GM23338 (cell line): ENCODE measurements at regions not wholly inside any gene's neighbourhood (a gene's known extent, or its start where the extent isn't known, plus 50 kb on each side); places are given as distances from the start of the nearest gene placed in this dataset.

Source experiments
- ATAC-seq: fragments of 200-7000 bp; cut with Tn5 transposase; 3 replicates; pipeline ENCODE4 v1.9.1; 2020
- DNase-seq: peaks from one replicate; pipeline ENCODE4 v3.0.0-alpha.2; 2015; ENCODE audit warnings: low spot score
- H2AFZ ChIP-seq: fragments of 200-600 bp; sonication (generic); 2 replicates; pipeline ENCODE4 v1.8.0; 2016; ENCODE audit warnings: antibody characterized with exemption, mild to moderate bottlenecking, moderate library complexity
- H3F3A ChIP-seq: fragments of 200-600 bp; sonication (generic); replicated peaks from 2 replicates; pipeline ENCODE4 v1.8.0; 2017; ENCODE audit warnings: antibody characterized with exemption, mixed run types, low read depth
- H3K27ac ChIP-seq: fragments of 200-600 bp; sonication (generic); 2 replicates; pipeline ENCODE4 v1.6.1; 2016; ENCODE audit warnings: low read depth
- H3K27me3 ChIP-seq: fragments of 200-600 bp; sonication (generic); 2 replicates; pipeline ENCODE4 v1.8.0; 2016; ENCODE audit warnings: mild to moderate bottlenecking, mixed run types, moderate library complexity; ENCODE audit not compliant: insufficient read depth
- H3K36me3 ChIP-seq: fragments of 200-600 bp; sonication (generic); 2 replicates; pipeline ENCODE4 v1.8.0; 2016; ENCODE audit warnings: mild to moderate bottlenecking; ENCODE audit not compliant: insufficient read depth
- H3K4me1 ChIP-seq: fragments of 200-600 bp; sonication (generic); 2 replicates; pipeline ENCODE4 v1.8.0; 2016; ENCODE audit warnings: mild to moderate bottlenecking, moderate library complexity; ENCODE audit not compliant: insufficient read depth
- H3K4me2 ChIP-seq: fragments of 200-600 bp; sonication (generic); 2 replicates; pipeline ENCODE4 v1.7.1; 2017; ENCODE audit warnings: mixed run types
- H3K4me3 ChIP-seq: fragments of 200-600 bp; sonication (generic); 2 replicates; pipeline ENCODE4 v1.6.1; 2016; ENCODE audit warnings: mixed run types
- H3K79me2 ChIP-seq: fragments of 200-600 bp; sonication (generic); replicated peaks from 2 replicates; pipeline ENCODE4 v1.8.0; 2017; ENCODE audit warnings: mild to moderate bottlenecking; ENCODE audit not compliant: insufficient read depth
- H3K9me2 ChIP-seq: fragments of 200-600 bp; sonication (generic); 2 replicates; pipeline ENCODE4 v1.8.0; 2017; ENCODE audit not compliant: insufficient read depth
- H4K20me1 ChIP-seq: fragments of 200-600 bp; sonication (generic); replicated peaks from 2 replicates; pipeline ENCODE4 v1.8.0; 2017; ENCODE audit warnings: mild to moderate bottlenecking; ENCODE audit not compliant: insufficient read depth
- H3K27ac Mint-ChIP-seq: 2 replicates; pipeline ENCODE4 v1.8.0; 2020; ENCODE audit warnings: inconsistent platforms, mild to moderate bottlenecking, moderate library complexity, mixed read lengths
- H3K27me3 Mint-ChIP-seq: 3 replicates; pipeline ENCODE4 v1.8.0; 2022; ENCODE audit warnings: low read depth, mild to moderate bottlenecking, moderate library complexity, mixed read lengths, inconsistent platforms; ENCODE audit not compliant: insufficient read depth, poor library complexity
- H3K36me3 Mint-ChIP-seq: 3 replicates; pipeline ENCODE4 v1.8.0; 2021; ENCODE audit warnings: low read depth, mild to moderate bottlenecking, inconsistent platforms, moderate library complexity, mixed read lengths
- H3K4me1 Mint-ChIP-seq: 3 replicates; pipeline ENCODE4 v1.8.0; 2020; ENCODE audit warnings: mild to moderate bottlenecking, inconsistent platforms, mixed read lengths
- H3K4me3 Mint-ChIP-seq: 3 replicates; pipeline ENCODE4 v1.8.0; 2021; ENCODE audit warnings: moderate library complexity, mild to moderate bottlenecking, inconsistent platforms, mixed read lengths
- H3K9me3 Mint-ChIP-seq: 3 replicates; pipeline ENCODE4 v1.8.0; 2020; ENCODE audit warnings: moderate library complexity, mild to moderate bottlenecking, inconsistent platforms, mixed read lengths
- CREB1 ChIP-seq: fragments of 250-450 bp; sonication (Bioruptor Pico); IDR thresholded peaks from 2 replicates; pipeline ENCODE4 v1.5.0; 2020; ENCODE audit warnings: low read depth, mild to moderate bottlenecking, moderate library complexity
- CTCF ChIP-seq, 2 experiments: fragments of 200-600 bp in 1 of 2; sonication (generic) in 1 of 2; conservative IDR thresholded peaks; 2 replicates each; pipeline versions ENCODE4 v1.5.1 to v1.6.1; 2016 to 2017; ENCODE audit warnings: antibody characterized with exemption in 2 of 2, low read depth in 2 of 2, mild to moderate bottlenecking in 2 of 2, moderate library complexity in 1 of 2
- ETS1 ChIP-seq: IDR thresholded peaks from 2 replicates; pipeline ENCODE4 v1.6.1; 2016; ENCODE audit warnings: antibody characterized with exemption
- EZH2 ChIP-seq: fragments of 200-600 bp; sonication (generic); IDR thresholded peaks from one replicate; pipeline ENCODE4 v1.8.0; 2017; ENCODE audit warnings: antibody characterized with exemption, mild to moderate bottlenecking, low read depth; ENCODE audit not compliant: unreplicated experiment
- EZH2phosphoT487 ChIP-seq: fragments of 200-600 bp; sonication (generic); IDR thresholded peaks from one replicate; pipeline ENCODE4 v1.8.1; 2018; ENCODE audit warnings: antibody characterized with exemption; ENCODE audit not compliant: unreplicated experiment
- JUNB ChIP-seq: IDR thresholded peaks from one replicate; pipeline ENCODE4 v1.6.1; 2016; ENCODE audit warnings: antibody characterized with exemption; ENCODE audit not compliant: unreplicated experiment
- NANOG ChIP-seq: IDR thresholded peaks from 2 replicates; pipeline ENCODE4 v1.6.1; 2016; ENCODE audit warnings: antibody characterized with exemption, borderline replicate concordance
- POLR2AphosphoS5 ChIP-seq: IDR thresholded peaks from 2 replicates; pipeline ENCODE4 v1.6.1; 2016; ENCODE audit warnings: antibody characterized with exemption, low read depth
- REST ChIP-seq: IDR thresholded peaks from one replicate; pipeline ENCODE4 v1.6.1; 2018; ENCODE audit warnings: antibody characterized with exemption; ENCODE audit not compliant: unreplicated experiment
- STAT1 ChIP-seq: IDR thresholded peaks from one replicate; pipeline ENCODE4 v1.6.1; 2016; ENCODE audit warnings: antibody characterized with exemption; ENCODE audit not compliant: unreplicated experiment
- ZNF114 ChIP-seq: fragments of 250-450 bp; sonication (Bioruptor Pico); IDR thresholded peaks from 2 replicates; pipeline ENCODE4 v1.5.0; 2020; ENCODE audit warnings: mild to moderate bottlenecking, moderate library complexity
- ZNF331 ChIP-seq: fragments of 250-450 bp; sonication (Bioruptor Pico); IDR thresholded peaks from 2 replicates; pipeline ENCODE4 v1.5.0; 2020; ENCODE audit warnings: low read depth, mild to moderate bottlenecking, moderate library complexity
- ZNF462 ChIP-seq: fragments of 250-450 bp; sonication (Bioruptor Pico); IDR thresholded peaks from 2 replicates; pipeline ENCODE4 v1.5.0; 2020; ENCODE audit warnings: mild to moderate bottlenecking, moderate library complexity

GRCh38 chr19:56987184-56987583, 132.6 kb upstream of the USP29 start:
- Histone ChIP-seq H3K4me1 (no peaks in the 10 kb centered on the region), H3K79me2 (no peaks in the 10 kb centered on the region), H3F3A (no peaks in the 10 kb centered on the region), H4K20me1 (no peaks in the 10 kb centered on the region), H3K9me2 (no peaks in the 10 kb centered on the region), H3K4me2 (no peak overlapping the region), H3K27me3 (no peaks in the 10 kb centered on the region), H3K27ac (no peak overlapping the region), H3K4me3 (no peak overlapping the region), H3K36me3 (peaks cover 2% of the 10 kb centered on the region; the same call in 1 of the 2 replicates), H2AFZ (no peak overlapping the region)
- Mint-ChIP-seq H3K4me3 (no peak overlapping the region), H3K4me1 (no peaks in the 10 kb centered on the region), H3K27me3 (no peaks in the 10 kb centered on the region), H3K36me3 (peaks cover 49% of the 10 kb centered on the region), H3K9me3 (peaks cover 93% of the 10 kb centered on the region), H3K27ac (no peak overlapping the region)
- TF ChIP-seq JUNB (no peak), CREB1 (CRISPR knock-in tag) (no peak), ZNF462 (CRISPR knock-in tag) (no peak), EZH2 (no peak), POLR2AphosphoS5 (no peak), ETS1 (no peak), ZNF114 (no peak), EZH2phosphoT487 (no peak), NANOG (no peak), STAT1 (no peak), ZNF331 (CRISPR knock-in tag) (no peak), CTCF (conservative IDR thresholded peaks at IDR 0.05; ENCODE audit: low read depth in 2 of 2) (no peak), REST (no peak)
- ATAC-seq: no peak
- no peak for DNase-seq
